NCI-H146 treated with DMSO at 0.1 percent for 48 hours (cell line): ENCODE measurements at regions not wholly inside any gene's neighbourhood (a gene's known extent, or its start where the extent isn't known, plus 50 kb on each side); places are given as distances from the start of the nearest gene placed in this dataset.
"Not testable (repeated sequence)": the region's sequence is repeated elsewhere in the genome, so short reads cannot be mapped to it uniquely, and the experiment has no call there.

Source experiments
- DNase-seq: peaks from one replicate; lab custom pipeline; 2025; ENCODE audit not compliant: unreplicated experiment; lab: John Stamatoyannopoulos, UW

GRCh38 chr2:65622499-65622898 is 190.1 kb upstream of the SPRED2 start:
- DNase-seq: no peak

- DNase-seq: no peak
Observed at GRCh38 chr2:65620524-65620923, 188.1 kb upstream of the SPRED2 start.

GRCh38 chr2:65620026-65620425 is 187.6 kb upstream of the SPRED2 start:
- no peak for DNase-seq

- DNase-seq: no peak
Observed at GRCh38 chr2:65615602-65616001, 183.2 kb upstream of the SPRED2 start.

- no peak for DNase-seq
Observed at GRCh38 chr2:65613968-65614555, 181.7 kb upstream of the SPRED2 start.

- no peak for DNase-seq
Observed at GRCh38 chr2:65611488-65611887, 179.1 kb upstream of the SPRED2 start.

- DNase-seq: no peak
Observed at GRCh38 chr2:65608916-65609315, 176.5 kb upstream of the SPRED2 start.

GRCh38 chr2:65608466-65608865 is 176.1 kb upstream of the SPRED2 start:
- no peak for DNase-seq

- DNase-seq: no peak
Observed at GRCh38 chr2:65607662-65608305, 175.4 kb upstream of the SPRED2 start.

- no peak for DNase-seq
Observed at GRCh38 chr2:65605743-65606058, 173.3 kb upstream of the SPRED2 start.

- no peak for DNase-seq
Observed at GRCh38 chr2:65605058-65605742, 172.8 kb upstream of the SPRED2 start.

- no peak for DNase-seq
Observed at GRCh38 chr2:65604246-65604645, 171.8 kb upstream of the SPRED2 start.

- no peak for DNase-seq
Observed at GRCh38 chr2:65602603-65603235, 170.3 kb upstream of the SPRED2 start.

GRCh38 chr2:65600871-65601270 is 168.5 kb upstream of the SPRED2 start:
- DNase-seq: not testable (repeated sequence)

GRCh38 chr2:65600351-65600750 is 168.0 kb upstream of the SPRED2 start:
- DNase-seq: not testable (repeated sequence)

- DNase-seq: no peak
Observed at GRCh38 chr2:65599693-65600092, 167.3 kb upstream of the SPRED2 start.

GRCh38 chr2:65598996-65599395 is 166.6 kb upstream of the SPRED2 start:
- DNase-seq: no peak

- no peak for DNase-seq
Observed at GRCh38 chr2:65598264-65598663, 165.9 kb upstream of the SPRED2 start.

GRCh38 chr2:65595630-65596029 is 163.2 kb upstream of the SPRED2 start:
- DNase-seq: no peak

- DNase-seq: no peak
Observed at GRCh38 chr2:65594150-65594549, 161.8 kb upstream of the SPRED2 start.

- DNase-seq: no peak
Observed at GRCh38 chr2:65589667-65590066, 157.3 kb upstream of the SPRED2 start.

- DNase-seq: no peak
Observed at GRCh38 chr2:65587779-65588178, 155.4 kb upstream of the SPRED2 start.
